Limb (tissue), 2 donors: ENCODE measurements at regions not wholly inside any gene's neighbourhood (a gene's known extent, or its start where the extent isn't known, plus 50 kb on each side); places are given as distances from the start of the nearest gene placed in this dataset.

Source experiments
- DNase-seq, 2 donors: peaks; one replicate each; pipeline ENCODE4 v3.0.0-alpha.2; 2016; ENCODE audit errors: extremely low spot score in 2 of 2

GRCh38 chr3:99502871-99503270, 135.5 kb upstream of the COL8A1 start:
- no peak for DNase-seq

- DNase-seq, result no peak
These were observed 137.9 kb upstream of the COL8A1 start for GRCh38 chr3:99500485-99500884.

DNA sequence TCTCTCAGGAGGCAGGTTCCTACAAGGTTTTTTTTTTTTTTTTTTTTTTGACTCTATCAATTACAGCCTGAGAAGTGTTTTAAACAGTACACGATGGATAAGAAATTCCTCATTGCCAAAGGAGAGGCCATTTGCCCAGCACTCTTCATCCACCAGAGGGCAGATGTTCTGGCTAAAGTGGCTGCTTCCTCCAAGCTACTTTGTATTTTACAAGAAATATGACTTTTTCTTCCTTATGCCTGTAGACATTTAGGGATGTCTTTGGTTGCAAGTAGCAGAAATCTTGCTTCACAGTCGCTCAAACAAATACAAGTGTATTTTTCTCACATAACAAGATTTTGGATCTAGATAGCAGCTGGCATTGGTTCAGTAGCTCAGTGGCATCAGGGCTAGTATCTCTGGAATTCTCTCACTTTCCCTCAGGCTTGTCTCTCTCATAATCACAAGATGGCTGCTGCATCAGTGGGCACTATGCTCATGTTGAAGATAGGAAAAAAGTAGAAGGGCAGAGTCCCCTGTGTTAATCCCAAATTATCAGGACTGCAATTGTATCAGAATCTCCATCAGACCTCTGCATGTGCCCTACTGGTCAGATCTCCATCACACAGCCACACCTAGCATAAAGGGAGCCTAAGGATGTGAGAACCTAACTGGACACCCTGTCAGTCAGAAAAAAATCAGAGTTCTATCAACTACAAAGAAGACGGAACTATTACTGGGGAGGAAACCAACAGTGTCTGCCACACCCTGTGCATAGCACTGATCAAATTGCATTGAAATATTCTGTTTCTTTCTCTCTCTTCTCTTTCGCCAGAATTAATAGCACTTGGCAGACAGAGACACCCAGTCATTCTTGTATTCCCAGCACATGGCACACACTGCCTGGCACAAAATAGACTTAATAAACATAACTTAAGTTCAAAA, 138.9 kb upstream of the COL8A1 start:
- DNase-seq, result no peak

- DNase-seq, result no peak
These were observed 139.7 kb upstream of the COL8A1 start for GRCh38 chr3:99498550-99499234.

- no peak for DNase-seq
These were observed 150.5 kb upstream of the COL8A1 start for GRCh38 chr3:99487894-99488293.

- no peak for DNase-seq
These were observed 153.1 kb upstream of the COL8A1 start for GRCh38 chr3:99485286-99485685.

GRCh38 chr3:99484871-99485270, 153.5 kb upstream of the COL8A1 start:
- no peak for DNase-seq

DNA sequence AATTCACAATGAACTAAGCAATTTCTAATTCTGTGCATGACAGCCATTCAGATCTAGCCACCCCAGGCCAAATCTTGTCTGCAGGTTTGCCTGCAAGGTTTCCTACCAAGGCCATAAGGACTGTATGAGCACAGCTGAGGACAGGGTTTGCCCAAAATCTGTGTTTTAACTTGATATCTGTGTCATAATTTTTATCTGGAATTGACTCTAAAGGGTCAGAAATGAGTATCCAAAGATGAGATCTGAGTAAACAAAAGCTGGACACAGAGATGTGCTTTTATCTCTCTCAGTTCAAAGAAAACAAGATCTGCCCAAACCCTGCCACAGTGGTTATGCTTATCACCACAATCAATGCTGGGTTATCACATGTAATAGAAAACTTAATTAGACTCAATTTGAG, 154.6 kb upstream of the COL8A1 start:
- DNase-seq, result no peak

DNA sequence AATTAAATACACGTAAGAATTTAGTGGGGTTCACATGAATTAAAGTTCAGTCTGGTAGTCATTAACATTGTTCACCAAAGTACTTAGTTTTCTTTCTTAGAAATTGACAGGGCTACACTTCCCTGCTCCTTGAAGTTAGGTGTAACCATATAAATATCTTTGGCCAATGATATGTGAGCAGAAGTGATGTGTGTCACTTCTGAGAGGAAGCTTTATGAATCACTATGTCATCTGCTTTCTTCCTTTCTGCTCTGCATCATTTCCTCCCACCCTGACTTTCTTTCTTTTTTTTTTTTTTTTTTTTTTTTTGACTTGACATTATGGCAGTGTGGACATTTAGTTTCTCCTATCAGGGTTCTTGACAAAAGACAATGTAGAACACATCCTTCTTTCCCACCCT, 156.2 kb upstream of the COL8A1 start:
- DNase-seq, result no peak

DNA sequence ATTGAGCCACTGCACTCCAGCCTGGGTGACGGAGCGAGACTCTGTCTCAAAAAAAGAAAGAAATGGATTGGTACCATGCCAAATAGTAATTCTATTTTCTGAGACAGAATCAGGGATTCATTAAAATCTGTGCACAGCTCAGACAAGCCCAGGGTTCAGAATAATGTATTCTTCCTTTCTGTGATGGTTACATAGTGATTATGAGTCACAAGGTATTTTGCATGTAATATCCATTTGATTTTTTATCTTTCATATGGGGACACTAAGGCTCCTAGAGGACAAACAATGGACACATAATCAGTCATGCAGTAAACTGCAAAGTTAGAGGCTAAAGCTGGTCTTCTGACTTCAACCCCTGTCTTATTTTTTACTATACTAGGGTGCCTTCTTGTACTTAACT, 156.8 kb upstream of the COL8A1 start:
- DNase-seq, result no peak

DNA sequence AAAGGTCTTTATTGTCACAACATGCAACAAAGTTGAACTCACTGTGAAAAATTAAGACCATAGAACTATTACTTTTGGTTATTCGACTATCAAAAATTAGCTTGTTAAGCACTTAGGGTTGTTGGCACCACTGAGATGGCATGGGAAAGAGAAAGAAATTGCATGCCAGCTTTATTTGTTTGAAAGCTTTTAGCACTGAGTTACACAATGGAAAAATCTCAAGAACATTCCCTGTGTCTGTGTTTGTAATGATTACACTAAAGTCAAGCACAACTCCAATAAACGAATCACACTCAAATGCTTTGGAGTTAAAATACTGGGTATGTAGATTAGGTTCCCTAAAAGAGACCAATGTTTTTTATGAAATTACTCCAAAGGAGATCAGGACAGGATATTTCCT, 158.6 kb upstream of the COL8A1 start:
- DNase-seq, result no peak

- DNase-seq, result no peak
These were observed 160.7 kb upstream of the COL8A1 start for GRCh38 chr3:99477650-99478049.

DNA sequence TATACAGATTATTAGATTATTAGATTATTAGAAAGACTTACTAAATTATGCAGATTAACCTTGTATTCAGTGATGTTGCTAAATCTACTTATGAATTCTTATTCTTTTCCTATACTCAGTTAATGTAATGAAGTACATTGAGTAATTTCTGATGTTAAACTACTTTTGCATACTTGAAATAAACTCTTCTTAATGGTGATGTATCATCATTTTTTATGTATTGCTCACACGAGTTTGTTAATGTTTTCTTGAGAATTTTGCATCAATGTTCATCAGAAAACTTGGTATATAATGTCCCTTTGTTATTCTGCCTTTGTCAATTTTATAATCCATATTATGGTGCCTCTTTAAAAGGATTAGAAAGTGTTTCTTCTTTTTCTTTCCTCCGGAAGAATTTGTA, 163.2 kb upstream of the COL8A1 start:
- DNase-seq, result no peak

DNA sequence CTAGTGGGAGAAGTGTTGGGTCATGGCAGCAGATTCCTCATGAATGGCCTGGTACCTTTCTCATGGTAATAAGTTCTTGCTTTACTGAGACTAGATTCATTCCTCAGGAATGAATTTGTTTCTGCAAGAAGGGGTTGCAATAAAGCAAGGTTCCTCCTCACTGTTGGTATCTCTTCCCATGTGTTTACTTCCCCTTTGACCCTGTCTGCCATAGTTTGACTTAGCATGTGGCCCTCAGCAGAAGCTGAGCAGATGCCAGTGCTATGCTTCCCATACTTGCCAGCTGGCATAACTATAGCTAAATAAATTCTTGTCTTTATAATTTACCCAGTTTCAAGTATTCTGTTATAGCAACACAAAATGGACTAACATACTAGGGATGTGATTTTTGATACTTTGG, 163.6 kb upstream of the COL8A1 start:
- no peak for DNase-seq

GRCh38 chr3:99473321-99473751, 165.1 kb upstream of the COL8A1 start:
- no peak for DNase-seq

GRCh38 chr3:99472385-99472784, 166.0 kb upstream of the COL8A1 start:
- DNase-seq, result no peak

- no peak for DNase-seq
These were observed 166.8 kb upstream of the COL8A1 start for GRCh38 chr3:99471353-99472323.

GRCh38 chr3:99470841-99471240, 167.6 kb upstream of the COL8A1 start:
- DNase-seq, result no peak

DNA sequence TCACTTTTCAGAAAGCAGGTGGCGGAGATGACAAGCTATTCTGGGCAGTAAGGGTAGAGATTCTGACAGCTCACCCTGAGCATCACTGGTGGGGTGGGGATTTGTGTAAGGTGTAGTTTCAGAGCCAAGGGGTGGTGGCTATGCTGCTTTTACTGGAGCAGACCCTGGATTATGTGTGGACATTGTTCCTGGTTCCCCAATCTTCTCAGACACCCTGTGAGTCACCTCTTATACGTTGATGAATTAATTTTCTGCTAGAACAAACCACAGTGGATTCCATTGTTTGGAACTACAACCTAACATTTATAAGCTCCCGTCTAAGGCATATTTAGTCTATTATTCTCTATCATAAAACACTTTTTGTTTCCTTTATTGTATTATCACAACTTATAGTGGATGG, 169.5 kb upstream of the COL8A1 start:
- DNase-seq, result no peak

GRCh38 chr3:99467420-99467819, 171.0 kb upstream of the COL8A1 start:
- DNase-seq, result no peak

DNA sequence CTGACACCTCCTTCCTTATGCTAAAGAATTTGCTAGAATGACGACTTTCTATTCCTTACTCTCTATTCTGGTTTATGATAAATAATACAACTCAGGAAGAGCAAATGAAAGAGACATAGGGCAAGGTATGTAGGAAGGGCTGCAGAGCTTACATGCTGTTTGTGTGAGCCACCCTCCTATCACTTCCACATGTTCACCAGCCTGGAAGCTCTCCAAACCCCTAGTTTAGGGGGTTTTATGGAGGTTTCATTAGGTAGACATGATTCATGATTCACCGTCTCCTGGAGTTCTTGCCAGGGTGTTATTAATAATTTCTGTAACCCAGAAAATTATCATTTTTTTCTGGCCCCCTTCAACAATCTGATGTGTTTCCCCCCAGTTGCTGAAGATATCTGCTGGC, 172.1 kb upstream of the COL8A1 start:
- DNase-seq, result no peak

DNA sequence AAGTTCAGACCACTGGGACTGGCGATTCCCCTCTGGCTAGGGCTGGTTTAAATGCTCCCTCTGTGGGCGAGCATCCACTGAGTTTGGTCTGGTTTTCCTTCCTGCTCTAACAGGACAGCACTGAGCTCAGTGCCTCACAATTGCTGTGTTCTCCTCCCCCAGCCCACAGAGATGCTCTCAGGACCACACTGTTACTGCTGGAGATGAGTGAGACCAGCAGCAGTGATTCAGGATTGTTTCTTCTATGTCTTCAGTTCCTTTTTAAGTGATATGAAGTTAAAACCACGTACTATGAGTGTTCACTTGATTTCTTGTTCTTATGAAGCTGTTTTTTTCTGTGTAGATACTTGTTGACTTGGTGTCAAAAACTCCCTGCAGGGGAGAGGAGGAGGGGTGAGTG, 180.4 kb upstream of the COL8A1 start:
- DNase-seq, result no peak
